GM21360 (cell line): ENCODE measurements at regions not wholly inside any gene's neighbourhood (a gene's known extent, or its start where the extent isn't known, plus 50 kb on each side); places are given as distances from the start of the nearest gene placed in this dataset.
"Not testable (repeated sequence)": the region's sequence is repeated elsewhere in the genome, so short reads cannot be mapped to it uniquely, and the experiment has no call there.

Experiments used
- ATAC-seq: cut with Tn5 transposase; IDR thresholded peaks from one replicate; pipeline ENCODE4 v1.9.1; 2021; ENCODE audit warnings: mild to moderate bottlenecking, moderate library complexity; ENCODE audit not compliant: unreplicated experiment

DNA sequence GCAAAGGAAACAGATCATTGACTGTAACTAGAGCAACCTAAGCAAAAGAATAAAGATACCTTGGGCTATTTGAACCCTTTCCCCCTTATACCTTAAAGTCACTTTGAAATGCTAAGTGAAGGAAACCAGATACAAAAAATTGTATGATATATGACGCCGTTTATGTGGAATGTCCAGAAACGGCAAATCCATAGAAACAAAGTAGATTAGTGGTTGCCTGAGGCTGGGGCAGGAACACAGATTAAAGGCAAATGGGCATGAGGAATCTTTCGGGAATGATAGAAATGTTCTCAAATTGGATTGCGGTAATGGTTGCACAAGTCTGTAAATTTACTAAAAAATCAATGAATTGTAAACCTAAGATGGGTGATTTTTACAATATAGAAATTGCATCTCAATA, 160.1 kb upstream of the CCDC54 start:
- no peak for ATAC-seq

DNA sequence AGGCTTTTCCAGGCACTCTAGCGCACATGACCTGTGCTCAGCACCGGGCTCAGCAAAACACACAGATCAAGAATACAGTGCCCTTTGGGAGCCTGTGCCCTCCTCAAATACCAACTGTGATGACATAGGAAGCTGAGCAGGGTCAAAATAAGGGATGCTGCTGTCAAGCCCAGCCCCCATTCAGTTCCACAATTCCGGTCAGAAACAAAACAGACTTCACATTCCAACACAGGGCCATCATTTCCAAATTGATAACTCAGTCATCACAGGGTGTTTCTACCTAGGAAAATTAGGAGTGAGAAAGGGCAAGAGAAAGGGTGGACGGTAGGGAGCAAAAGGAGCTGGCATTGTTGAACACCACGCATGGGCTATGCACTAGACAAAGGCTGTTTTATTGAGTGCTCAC, 158.4 kb upstream of the CCDC54 start:
- no peak for ATAC-seq

DNA sequence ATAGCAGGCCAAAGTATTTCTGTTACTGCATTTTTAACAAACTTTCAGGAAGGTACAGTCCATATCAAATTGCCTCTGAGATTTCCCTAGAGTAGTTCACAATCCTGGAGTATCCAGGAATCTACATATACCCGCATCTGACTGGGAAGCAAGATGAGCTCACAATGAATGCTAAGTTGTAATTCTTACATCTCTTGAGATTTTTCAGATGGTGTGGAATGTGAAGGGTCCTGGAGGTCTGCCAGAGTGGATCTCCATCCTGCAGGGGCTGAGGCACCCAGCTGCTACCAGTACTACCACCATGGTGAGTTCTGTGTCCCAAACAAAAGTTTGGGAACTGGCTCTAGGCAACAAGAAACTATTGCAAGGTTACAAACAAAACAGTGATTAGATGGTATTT, 156.7 kb upstream of the CCDC54 start:
- ATAC-seq, result no peak

DNA sequence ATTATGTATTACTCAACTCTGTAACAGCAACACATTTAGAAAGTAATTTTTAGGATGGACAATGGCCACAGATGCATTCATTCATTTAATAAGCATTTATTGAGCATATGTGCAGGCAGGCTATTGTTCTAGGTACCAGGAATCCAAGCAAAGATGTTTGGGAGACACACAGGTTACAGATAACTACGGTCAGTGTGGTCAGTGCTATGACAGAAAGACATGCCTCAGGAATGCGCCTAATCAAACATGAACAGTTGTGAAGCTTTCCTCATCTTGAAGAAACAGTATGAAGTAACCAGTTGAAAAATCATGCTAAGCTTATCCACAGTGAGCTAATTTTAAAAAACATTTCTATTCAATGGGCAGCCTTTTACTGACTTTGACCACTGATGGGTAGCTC, 155.4 kb upstream of the CCDC54 start:
- no peak for ATAC-seq

DNA sequence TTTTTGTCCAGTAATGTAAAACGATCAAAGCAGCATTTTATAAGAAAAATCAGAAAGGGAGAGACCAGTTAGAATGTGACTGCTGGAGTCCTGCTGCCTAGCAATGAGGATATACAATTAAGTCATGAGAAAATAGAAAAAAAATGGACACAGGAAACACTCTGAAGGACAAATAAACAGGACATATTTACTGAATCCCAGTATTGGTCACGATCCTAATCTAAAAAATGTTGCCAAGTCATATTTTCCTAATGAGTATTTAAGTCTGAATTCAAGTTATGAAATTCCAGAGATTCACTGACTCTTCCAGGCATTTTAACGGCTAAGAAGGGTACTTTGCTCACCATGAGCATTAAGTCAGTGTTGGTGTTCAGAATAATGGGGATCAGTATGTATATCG, 154.3 kb upstream of the CCDC54 start:
- no peak for ATAC-seq

DNA sequence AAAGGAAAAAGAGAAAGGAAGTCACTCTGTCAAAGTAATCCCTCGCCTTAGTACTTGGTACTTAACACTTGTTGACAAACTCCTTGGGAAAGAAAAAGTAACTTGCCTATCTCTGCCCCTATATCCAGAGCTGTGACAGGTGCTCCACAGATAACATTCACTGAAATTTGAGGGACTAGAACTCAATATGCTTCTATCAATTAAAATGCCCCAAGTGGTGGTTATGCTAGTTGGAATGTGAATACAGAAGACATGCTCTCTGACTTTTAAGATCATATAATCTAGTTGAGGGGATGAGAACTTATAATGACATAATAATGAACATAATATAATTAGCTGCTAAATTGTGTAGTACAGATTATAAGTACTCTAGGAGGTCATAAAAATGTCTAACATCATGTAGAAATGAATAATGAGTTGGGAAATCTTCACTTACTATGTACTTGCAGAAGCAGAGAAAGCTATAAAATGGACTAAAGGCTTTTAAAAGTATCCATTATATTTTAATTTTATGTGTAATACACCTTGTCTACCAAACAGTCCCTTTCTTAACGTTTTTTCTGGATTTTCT, 153.1 kb upstream of the CCDC54 start:
- no peak for ATAC-seq

DNA sequence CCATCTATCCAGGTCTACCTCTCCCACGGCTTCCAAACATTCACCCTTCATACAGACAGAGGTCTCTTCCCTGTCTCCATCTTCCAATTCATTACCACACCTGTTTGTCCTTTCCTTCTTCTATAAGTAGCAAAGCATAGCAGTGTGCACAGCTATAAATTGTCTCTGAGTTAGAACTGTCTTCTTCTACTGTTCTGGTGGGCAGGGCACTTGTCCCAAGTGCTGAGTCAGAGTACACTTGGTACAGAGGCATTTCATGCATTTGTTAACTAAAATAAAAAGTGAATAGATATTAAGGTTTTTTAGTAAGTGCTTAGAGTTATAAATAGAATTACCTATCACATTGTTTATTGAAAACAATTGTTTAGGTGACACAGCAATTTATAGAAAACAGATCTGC, 150.1 kb upstream of the CCDC54 start:
- ATAC-seq, result no peak

DNA sequence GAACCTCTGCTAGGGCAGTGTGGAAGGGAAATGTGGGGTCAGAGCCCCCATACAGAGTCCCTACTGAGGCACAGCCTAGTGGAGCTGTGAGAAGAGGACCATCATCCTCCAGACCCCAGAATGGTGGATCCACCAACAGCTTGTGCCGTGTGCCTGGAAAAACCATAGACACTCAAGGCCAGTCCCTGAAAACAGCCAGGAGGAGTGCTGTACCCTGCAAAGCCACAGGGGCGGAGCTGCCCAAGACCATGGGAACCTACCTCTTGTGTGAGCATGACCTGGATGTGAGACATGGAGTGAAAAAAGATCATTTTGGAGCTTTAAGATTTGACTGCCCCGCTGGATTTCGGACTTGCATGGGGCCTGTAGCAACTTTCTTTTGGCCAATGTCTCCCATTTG, 143.4 kb upstream of the CCDC54 start:
- ATAC-seq, result not testable (repeated sequence)

DNA sequence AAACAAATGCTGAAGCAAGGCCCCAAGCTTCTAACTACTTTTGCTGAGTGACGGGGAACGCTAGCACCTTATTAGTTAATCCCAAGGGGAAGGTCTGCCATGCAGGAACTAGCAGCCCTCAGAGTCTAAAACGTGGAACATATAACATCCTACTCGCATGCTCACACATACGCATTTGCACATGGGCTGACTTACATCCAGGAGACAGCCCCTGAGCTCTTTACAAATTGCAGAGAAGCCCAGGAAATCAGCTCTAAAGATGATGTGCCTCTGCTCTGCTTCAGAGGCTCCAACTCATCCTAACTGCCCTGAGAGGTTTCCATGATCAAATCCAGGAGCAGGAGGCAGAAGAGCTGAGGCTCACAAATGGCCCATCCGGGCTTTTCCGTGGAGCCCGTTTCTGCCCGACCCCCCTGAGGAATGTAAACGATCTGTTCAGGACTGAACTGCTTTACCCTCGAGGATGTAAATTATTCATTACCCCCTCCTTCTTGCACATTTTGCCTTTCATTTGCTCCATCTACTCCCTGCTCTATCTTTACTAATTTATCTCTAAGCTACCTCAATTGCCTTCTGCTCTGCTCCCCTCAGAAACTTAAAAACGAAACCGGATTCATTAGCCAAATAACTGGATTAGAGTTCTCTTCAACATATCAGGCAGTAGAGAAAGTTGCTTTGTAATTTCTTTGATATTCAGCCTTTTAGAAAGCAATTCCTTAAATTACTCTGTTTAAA, 141.9 kb upstream of the CCDC54 start:
- ATAC-seq, result no peak

DNA sequence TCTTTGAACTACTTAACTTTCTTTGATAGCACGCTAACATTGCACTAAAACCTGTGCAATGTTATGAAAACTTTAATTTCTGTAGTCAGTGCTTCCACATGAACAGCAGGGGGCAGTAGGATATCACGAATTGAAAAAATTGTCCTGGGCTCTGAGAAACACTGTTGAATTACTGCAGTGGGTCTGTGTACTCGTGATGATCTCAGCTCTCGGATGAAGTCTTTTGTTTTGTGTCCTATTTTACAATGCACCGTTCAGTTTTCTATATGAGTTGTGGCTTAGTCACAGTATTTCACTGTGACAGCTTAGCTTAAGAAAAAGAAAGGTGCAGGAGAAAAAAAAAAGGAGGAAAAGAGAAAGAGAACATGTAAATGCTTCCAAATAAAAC, 141.3 kb upstream of the CCDC54 start:
- peak; percentile 55 for ATAC-seq

DNA sequence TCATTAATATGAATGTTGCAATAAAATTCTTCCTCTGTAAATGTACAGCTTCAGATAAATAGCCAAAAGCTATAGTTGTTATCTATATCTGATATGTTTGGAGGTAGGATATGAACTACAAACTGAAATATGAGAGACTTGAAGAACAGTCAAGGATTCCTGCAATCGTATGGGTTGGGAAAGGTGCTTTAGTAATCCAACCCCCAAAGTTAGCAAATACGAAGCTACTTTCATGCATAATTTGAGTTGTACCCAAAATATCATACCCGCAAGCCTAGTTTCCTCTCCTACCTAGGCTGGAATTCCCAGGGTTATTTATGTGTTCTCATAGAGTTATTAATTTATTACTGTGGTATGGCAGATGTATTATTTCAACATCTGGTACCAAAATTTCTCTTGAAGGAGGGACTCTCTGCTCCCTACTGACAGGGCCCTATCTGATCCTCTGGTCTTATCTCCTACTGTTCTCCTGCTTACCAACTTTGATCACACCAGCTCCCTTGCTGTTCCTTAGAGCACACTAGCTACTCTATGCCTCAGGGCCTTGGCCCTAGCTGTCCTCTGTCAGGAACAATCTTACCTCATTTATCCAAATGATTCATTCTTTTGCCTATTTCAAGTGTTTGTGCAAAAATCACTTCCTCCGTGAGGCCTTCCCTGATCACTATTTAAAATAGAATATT, 140.4 kb upstream of the CCDC54 start:
- ATAC-seq, result no peak

DNA sequence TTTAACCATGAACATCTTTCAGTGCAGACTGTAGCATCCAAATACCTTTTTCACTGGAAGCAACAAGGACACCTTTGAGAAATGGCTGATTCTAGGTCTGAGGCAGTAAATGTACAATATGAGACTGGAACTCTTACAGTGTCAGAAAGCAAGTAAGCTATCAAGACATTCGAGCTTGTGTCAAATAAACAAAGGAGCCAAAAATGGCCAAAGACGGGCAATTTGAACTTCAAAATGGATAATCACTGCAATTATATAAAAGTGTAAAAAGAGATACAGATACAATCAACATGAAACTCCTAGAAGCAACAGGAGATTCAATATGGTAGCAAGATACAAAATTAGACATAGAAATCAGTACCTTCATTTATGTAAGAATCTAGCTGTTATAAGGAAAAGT, 138.5 kb upstream of the CCDC54 start:
- no peak for ATAC-seq

DNA sequence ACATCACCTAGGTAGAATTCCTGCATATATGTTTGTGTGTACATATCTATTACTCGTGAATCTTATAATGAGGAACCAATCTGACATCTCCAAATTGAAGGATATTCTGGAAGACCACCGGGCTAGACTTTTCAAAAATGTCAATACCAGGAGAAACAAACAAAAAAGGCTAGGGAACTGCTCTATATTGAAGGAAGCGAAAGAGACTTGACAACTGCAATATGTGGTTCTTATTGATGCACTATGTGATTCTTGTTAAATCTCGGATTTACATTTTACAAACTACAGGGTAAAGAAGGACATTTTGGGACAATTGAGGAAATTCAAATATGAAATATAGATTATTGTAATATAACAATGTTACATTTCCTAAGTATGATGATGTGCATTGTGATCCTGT, 137.5 kb upstream of the CCDC54 start:
- no peak for ATAC-seq

DNA sequence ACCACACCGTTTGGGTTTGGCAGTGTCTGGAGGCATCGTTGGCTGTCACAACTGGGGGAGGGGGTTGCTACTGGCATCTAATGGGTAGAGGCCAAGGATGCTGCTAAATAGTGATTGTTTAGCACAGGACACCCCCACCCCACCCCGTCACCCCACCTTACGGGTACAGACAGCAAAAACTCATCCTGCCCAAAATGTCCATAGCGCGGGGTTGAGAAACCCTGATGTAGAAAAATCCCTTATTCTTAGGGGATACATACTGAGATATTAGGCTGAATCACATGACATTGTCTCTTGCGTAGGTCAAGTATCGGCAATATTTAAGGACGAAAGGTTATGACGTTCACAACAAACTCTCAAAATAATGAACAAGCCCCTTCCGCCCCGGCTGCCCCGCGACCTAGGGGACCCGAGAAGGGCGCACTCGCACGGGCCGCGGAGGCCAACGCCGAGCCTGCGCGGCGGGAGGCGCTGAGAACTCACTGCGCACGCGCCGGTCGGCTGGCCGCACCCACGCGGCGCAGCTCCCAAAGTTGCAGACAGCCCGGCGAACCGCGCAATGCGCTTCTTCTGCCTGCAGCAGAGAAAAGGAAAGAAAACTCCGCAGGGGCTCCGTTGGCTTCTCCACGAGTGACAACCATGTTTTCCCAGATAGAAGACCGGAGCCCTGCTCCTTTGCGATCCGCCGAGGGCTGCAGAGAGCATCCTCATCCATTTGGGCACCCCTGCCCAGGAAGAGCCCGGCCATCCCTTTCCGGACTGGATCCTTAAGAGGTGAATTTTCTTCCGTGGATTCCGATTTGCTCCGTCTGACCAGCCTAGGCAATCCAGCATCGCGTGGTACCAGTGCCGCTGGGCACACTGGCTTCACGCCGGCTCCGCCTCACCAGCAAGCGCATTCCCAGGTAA, 136.8 kb upstream of the CCDC54 start:
- ATAC-seq, result peak; percentile 87

DNA sequence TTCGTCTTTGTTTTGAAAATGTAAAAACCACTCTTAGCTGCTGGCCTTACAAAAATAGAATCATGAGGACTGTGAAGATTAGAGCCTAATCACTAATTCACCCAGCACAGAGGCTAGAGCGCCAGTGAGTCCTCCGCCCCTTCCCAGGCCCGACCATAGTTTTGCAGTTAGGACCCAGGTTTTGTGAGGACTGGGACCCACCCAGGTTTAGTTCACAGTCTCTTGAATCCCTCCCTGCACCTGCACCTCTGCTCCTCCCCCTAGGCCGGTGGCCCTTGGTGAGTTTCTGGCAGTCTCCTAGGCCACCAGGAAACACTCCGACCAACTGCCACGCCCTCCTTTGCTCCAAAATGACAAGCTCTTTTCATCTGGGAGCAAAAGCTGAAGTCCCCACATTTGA, 136.0 kb upstream of the CCDC54 start:
- ATAC-seq, result peak; percentile 41

DNA sequence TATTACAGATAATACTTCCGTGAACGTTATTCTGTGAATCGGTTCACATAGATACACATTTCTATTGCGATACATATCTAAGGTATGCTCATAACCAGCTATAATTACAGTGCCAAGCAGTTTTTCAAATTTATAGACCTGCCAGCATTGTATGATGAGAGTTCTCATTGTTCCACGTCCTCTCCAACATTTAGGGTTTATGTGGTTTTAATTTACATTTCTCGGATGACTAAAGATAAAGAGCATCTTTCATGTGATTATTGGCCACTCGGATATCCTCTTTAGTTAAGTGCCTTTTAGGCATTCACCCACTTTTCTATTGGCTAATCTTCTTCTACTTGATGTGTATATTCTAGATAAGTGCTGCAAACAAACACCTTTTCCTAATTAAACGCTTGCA, 134.7 kb upstream of the CCDC54 start:
- ATAC-seq, result no peak

DNA sequence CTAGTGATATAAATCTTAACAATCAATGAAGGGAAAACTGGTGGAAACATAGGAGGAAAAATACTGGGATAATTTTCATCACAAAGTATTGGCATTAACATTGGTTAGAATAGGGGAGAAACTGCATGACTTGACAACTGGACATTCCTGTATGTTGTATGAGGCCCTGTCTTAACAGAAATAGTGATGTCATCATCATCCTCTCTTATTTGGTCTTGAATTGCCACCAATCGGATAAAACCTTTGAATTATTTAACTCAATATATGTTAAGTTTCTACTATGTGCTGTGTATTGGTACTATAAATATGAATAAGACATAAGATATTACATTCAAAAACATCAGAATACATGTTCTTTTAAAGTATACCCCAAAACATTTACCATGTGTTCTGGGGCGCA, 130.1 kb upstream of the CCDC54 start:
- no peak for ATAC-seq

DNA sequence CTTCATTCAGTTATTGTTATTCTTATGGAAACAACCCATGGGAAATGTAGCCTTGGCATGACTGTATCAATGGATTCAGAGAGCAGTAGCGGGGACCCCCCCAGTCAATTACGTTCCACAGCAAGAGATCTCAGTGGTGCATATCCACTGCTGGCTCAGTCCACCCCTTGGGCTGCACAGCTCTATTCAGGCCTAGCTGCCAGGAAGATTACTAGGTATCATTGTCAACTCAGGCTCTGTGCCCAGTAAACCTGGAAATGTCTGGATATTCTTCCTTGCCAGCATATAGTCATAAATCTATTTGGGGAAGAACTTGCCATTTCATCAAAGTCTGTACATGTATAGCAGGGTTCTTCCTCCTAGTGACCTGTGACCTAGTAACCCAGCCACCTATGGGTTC, 128.1 kb upstream of the CCDC54 start:
- ATAC-seq, result no peak

DNA sequence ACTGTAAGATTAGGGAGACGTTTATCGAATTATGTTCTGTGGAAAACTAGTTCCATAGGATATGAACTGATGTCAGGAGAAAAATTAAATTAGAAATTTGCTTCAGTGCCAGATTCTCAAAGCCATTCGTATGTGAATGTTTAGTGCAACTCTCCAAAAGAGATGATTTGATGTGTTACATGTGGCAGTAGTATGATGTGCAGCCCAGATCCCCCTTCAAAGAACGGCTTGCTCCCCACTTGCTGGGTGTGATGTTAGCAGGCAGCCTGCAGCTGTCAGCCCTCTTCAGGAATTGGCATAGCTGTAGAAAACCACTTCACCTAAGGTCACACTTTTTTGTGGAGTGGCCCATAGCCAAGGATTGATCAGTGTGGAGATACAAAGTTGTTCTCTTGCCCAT, 127.0 kb upstream of the CCDC54 start:
- ATAC-seq, result no peak

DNA sequence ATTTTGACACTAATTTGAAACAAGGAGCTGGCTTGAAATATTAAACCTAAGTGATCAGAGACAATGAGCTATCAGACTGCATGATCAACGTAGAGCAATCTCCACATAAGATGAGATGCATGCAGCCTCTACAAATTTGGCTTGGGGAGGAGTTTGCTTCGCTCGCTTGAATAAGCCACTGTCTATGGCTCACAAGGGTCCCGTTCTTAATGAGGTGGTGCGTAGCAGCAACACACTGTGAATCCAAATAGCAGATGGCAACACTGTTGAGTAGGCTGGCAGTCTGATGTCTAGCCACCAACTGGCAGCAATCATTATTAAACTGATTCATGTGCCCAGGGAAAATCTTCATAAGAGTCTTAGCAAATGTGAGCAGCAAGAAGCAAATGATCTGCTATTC, 125.4 kb upstream of the CCDC54 start:
- ATAC-seq, result no peak

DNA sequence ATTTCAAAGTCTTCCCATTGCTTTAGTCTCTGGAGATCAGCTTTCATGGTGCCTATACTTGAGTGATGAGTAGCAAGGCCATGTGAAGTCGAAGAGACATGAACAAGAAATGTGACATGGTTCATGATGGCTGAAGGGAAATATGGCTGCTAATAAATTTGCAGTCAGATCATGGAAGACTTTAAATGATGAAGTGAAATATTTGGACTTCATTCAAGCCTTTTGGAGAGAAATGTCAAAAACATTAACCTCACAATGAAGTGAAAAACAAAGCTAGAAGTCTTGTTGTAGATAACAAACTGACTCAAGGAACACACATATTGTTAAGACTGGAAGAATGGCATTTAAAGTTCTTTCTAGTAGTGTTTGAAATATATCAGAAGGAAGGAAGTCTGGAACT, 120.3 kb upstream of the CCDC54 start:
- no peak for ATAC-seq
